HG02970 (cell line): ENCODE measurements at regions not wholly inside any gene's neighbourhood (a gene's known extent, or its start where the extent isn't known, plus 50 kb on each side); places are given as distances from the start of the nearest gene placed in this dataset.

Experiments
- ATAC-seq: cut with Tn5 transposase; IDR thresholded peaks from one replicate; pipeline ENCODE4 v1.9.1; 2021; ENCODE audit warnings: mild to moderate bottlenecking, moderate library complexity, moderate number of reproducible peaks; ENCODE audit not compliant: unreplicated experiment, low FRiP score

GRCh38 chr2:792687-793086 lies 115.5 kb upstream of the TMEM18 start:
- ATAC-seq, result no peak

- no peak for ATAC-seq
These were observed 113.5 kb upstream of the TMEM18 start for GRCh38 chr2:790634-791245.

GRCh38 chr2:790081-790480 lies 112.9 kb upstream of the TMEM18 start:
- ATAC-seq, result no peak

GRCh38 chr2:789529-789928 lies 112.3 kb upstream of the TMEM18 start:
- no peak for ATAC-seq

- no peak for ATAC-seq
These were observed 111.2 kb upstream of the TMEM18 start for GRCh38 chr2:788227-789032.

- no peak for ATAC-seq
These were observed 107.5 kb upstream of the TMEM18 start for GRCh38 chr2:784753-785152.

GRCh38 chr2:780581-780980 lies 103.4 kb upstream of the TMEM18 start:
- no peak for ATAC-seq

- no peak for ATAC-seq
These were observed 102.8 kb upstream of the TMEM18 start for GRCh38 chr2:780002-780401.

GRCh38 chr2:778731-779350 lies 101.6 kb upstream of the TMEM18 start:
- no peak for ATAC-seq

- ATAC-seq, result no peak
These were observed 100.3 kb upstream of the TMEM18 start for GRCh38 chr2:777546-777945.

GRCh38 chr2:777051-777450 lies 99.8 kb upstream of the TMEM18 start:
- no peak for ATAC-seq

GRCh38 chr2:776487-776886 lies 99.3 kb upstream of the TMEM18 start:
- ATAC-seq, result no peak

- ATAC-seq, result no peak
These were observed 98.8 kb upstream of the TMEM18 start for GRCh38 chr2:776038-776437.

- ATAC-seq, result no peak
These were observed 97.2 kb upstream of the TMEM18 start for GRCh38 chr2:774436-774835.

GRCh38 chr2:773256-774160 lies 96.3 kb upstream of the TMEM18 start:
- ATAC-seq, result no peak

GRCh38 chr2:771538-771937 lies 94.3 kb upstream of the TMEM18 start:
- no peak for ATAC-seq

GRCh38 chr2:770776-771175 lies 93.6 kb upstream of the TMEM18 start:
- ATAC-seq, result no peak

- no peak for ATAC-seq
These were observed 92.6 kb upstream of the TMEM18 start for GRCh38 chr2:769771-770170.

- no peak for ATAC-seq
These were observed 91.2 kb upstream of the TMEM18 start for GRCh38 chr2:768451-768850.

GRCh38 chr2:767944-768343 lies 90.7 kb upstream of the TMEM18 start:
- no peak for ATAC-seq

GRCh38 chr2:767440-767839 lies 90.2 kb upstream of the TMEM18 start:
- no peak for ATAC-seq
